ENCODE measurements at regions not wholly inside any gene's neighbourhood (a gene's known extent, or its start where the extent isn't known, plus 50 kb on each side); places are given as distances from the start of the nearest gene placed in this dataset.
"Not testable (repeated sequence)": the region's sequence is repeated elsewhere in the genome, so short reads cannot be mapped to it uniquely, and the experiment has no call there.

GRCh38 chr3:159674583-159674982, 314.1 kb upstream of the IL12A start:
- TF ChIP-seq POLR2A (IDR thresholded peaks at IDR 0.05) (no peak), POLR2AphosphoS5 (IDR thresholded peaks at IDR 0.05) (no peak), CTCF (IDR thresholded peaks at IDR 0.05) (no peak)
- no peaks in the 10 kb centered on the region for H3K27me3 ChIP-seq (replicated peaks; ENCODE audit: insufficient read depth)
- H3K36me3 ChIP-seq, result no peaks in the 10 kb centered on the region
- H3K4me1 ChIP-seq (replicated peaks), result no peaks in the 10 kb centered on the region
- H3K9me3 ChIP-seq, result no peaks in the 10 kb centered on the region
- H3K4me3 ChIP-seq, result no peak overlapping the region
- DNase-seq (ENCODE audit: low spot score), result no peak
- intact Hi-C loops (cut with DNase I), result no loop called here
- no peak overlapping the region for H3K27ac ChIP-seq
- 100% methylated on average over 2 of the region's 2 CpGs for WGBS

- no peak overlapping the region for H3K4me3 ChIP-seq
- no peaks in the 10 kb centered on the region for H3K4me1 ChIP-seq (replicated peaks)
- no peaks in the 10 kb centered on the region for H3K36me3 ChIP-seq
- intact Hi-C loops (cut with DNase I), result no loop called here
- WGBS, result 63% methylated on average over 4 of the region's 4 CpGs
- TF ChIP-seq CTCF (IDR thresholded peaks at IDR 0.05), result no peak
- TF ChIP-seq POLR2AphosphoS5 (IDR thresholded peaks at IDR 0.05), result no peak
- TF ChIP-seq POLR2A (IDR thresholded peaks at IDR 0.05), result no peak
- DNase-seq (ENCODE audit: low spot score), result no peak
- H3K9me3 ChIP-seq, result no peaks in the 10 kb centered on the region
- H3K27ac ChIP-seq, result no peak overlapping the region
- no peaks in the 10 kb centered on the region for H3K27me3 ChIP-seq (replicated peaks; ENCODE audit: insufficient read depth)
Observed at GRCh38 chr3:159675285-159675684, 313.4 kb upstream of the IL12A start.

- Histone ChIP-seq H3K4me1 (replicated peaks) (no peaks in the 10 kb centered on the region), H3K36me3 (no peaks in the 10 kb centered on the region), H3K27ac (no peak overlapping the region), H3K9me3 (no peaks in the 10 kb centered on the region), H3K4me3 (no peak overlapping the region), H3K27me3 (replicated peaks; ENCODE audit: insufficient read depth) (no peaks in the 10 kb centered on the region)
- no peak for TF ChIP-seq CTCF (IDR thresholded peaks at IDR 0.05)
- no peak for TF ChIP-seq POLR2A (IDR thresholded peaks at IDR 0.05)
- no peak for TF ChIP-seq POLR2AphosphoS5 (IDR thresholded peaks at IDR 0.05)
- WGBS, result 87% methylated on average over 11 of the region's 11 CpGs
- intact Hi-C loops (cut with DNase I), result no loop called here
- DNase-seq (ENCODE audit: low spot score), result no peak
Observed at GRCh38 chr3:159679900-159680299, 308.7 kb upstream of the IL12A start.

GRCh38 chr3:159681717-159682116, 306.9 kb upstream of the IL12A start:
- 84% methylated on average over 5 of the region's 5 CpGs for WGBS
- H3K27me3 ChIP-seq (replicated peaks; ENCODE audit: insufficient read depth); DNase-seq (ENCODE audit: low spot score); H3K36me3 ChIP-seq; H3K4me1 ChIP-seq (replicated peaks); H3K9me3 ChIP-seq; intact Hi-C loops (cut with DNase I); H3K27ac ChIP-seq; H3K4me3 ChIP-seq: not testable (repeated sequence)

- intact Hi-C loops (cut with DNase I), result no loop called here
- Histone ChIP-seq H3K9me3 (no peaks in the 10 kb centered on the region), H3K27ac (no peak overlapping the region), H3K4me1 (replicated peaks) (no peaks in the 10 kb centered on the region), H3K36me3 (no peaks in the 10 kb centered on the region), H3K27me3 (replicated peaks; ENCODE audit: insufficient read depth) (no peaks in the 10 kb centered on the region), H3K4me3 (no peak overlapping the region)
- TF ChIP-seq POLR2AphosphoS5 (IDR thresholded peaks at IDR 0.05) (no peak), POLR2A (IDR thresholded peaks at IDR 0.05) (no peak), CTCF (IDR thresholded peaks at IDR 0.05) (no peak)
- no peak for DNase-seq (ENCODE audit: low spot score)
Observed at GRCh38 chr3:159685801-159686200, 302.8 kb upstream of the IL12A start.
